Adrenal gland (tissue), 5 donors: ENCODE measurements at regions not wholly inside any gene's neighbourhood (a gene's known extent, or its start where the extent isn't known, plus 50 kb on each side); places are given as distances from the start of the nearest gene placed in this dataset.

Source experiments
- CTCF ChIP-seq, 6 experiments: fragments of 450-650 bp in 4 of 6; fragments of 200-600 bp in 2 of 6; sonication (generic) in 1 of 6; IDR thresholded peaks; 1 replicate in 5 of 6; 2 replicates in 1 of 6; pipeline versions ENCODE4 v1.5.1 to v1.8.0; 2016 to 2021; ENCODE audit warnings: antibody characterized with exemption in 6 of 6, mild to moderate bottlenecking in 2 of 6, moderate library complexity in 1 of 6
- POLR2A ChIP-seq, 2 donors: fragments of 450-650 bp; IDR thresholded peaks; one replicate each; pipeline ENCODE4 v1.6.1; 2017; ENCODE audit warnings: antibody characterized with exemption in 2 of 2, mild to moderate bottlenecking in 2 of 2, moderate library complexity in 1 of 2
- donor health status: DM: no; HTN: no; CAD: no.

GRCh38 chr3:187967993-187968392 lies 186.0 kb upstream of the LPP start:
- TF ChIP-seq CTCF (IDR thresholded peaks at IDR 0.05): no peak
- TF ChIP-seq POLR2A (IDR thresholded peaks at IDR 0.05): no peak
